ENCODE measurements at regions not wholly inside any gene's neighbourhood (a gene's known extent, or its start where the extent isn't known, plus 50 kb on each side); places are given as distances from the start of the nearest gene placed in this dataset.

GRCh38 chr11:23563591-23563990, 703.3 kb upstream of the CCDC179 start:
- TF ChIP-seq TOX (CRISPR knock-in tag; IDR thresholded peaks at IDR 0.05; ENCODE audit: borderline replicate concordance) (no peak), ARNTL (CRISPR knock-in tag; IDR thresholded peaks at IDR 0.05; ENCODE audit: borderline replicate concordance, low read depth) (no peak), ESRRG (CRISPR knock-in tag; IDR thresholded peaks at IDR 0.05) (no peak)
